Fibroblast of lung (primary cell): ENCODE measurements at regions not wholly inside any gene's neighbourhood (a gene's known extent, or its start where the extent isn't known, plus 50 kb on each side); places are given as distances from the start of the nearest gene placed in this dataset.

Experiments
- DNase-seq, 2 donors: peaks; one replicate each; pipeline versions ENCODE4 v3.0.0 to v3.0.0-alpha.2; 2010; ENCODE audit warnings: low read depth in 2 of 2
- H2AFZ ChIP-seq: 2 replicates; pipeline ENCODE4 v1.5.1; 2012; ENCODE audit warnings: low read length, control low read depth, inconsistent platforms
- H3K27ac ChIP-seq: 2 replicates; pipeline ENCODE4 v1.5.1; 2011; ENCODE audit warnings: low read length, control low read depth; ENCODE audit not compliant: insufficient read depth
- H3K27me3 ChIP-seq: 2 replicates; pipeline ENCODE4 v1.5.1; 2011; ENCODE audit warnings: mild to moderate bottlenecking, low read length; ENCODE audit not compliant: control insufficient read depth, insufficient read depth
- H3K36me3 ChIP-seq: 2 replicates; pipeline ENCODE4 v1.5.1; 2011; ENCODE audit warnings: low read length; ENCODE audit not compliant: control insufficient read depth, insufficient read depth
- H3K4me1 ChIP-seq: 2 replicates; pipeline ENCODE4 v1.5.1; 2011; ENCODE audit warnings: low read length; ENCODE audit not compliant: control insufficient read depth, insufficient read depth; ENCODE audit errors: extremely low read depth
- H3K4me2 ChIP-seq: 2 replicates; pipeline ENCODE4 v1.5.1; 2011; ENCODE audit warnings: low read length, control low read depth; ENCODE audit not compliant: insufficient read depth; ENCODE audit errors: extremely low read depth
- H3K4me3 ChIP-seq, 4 experiments: fragments of 200-600 bp in 1 of 4; sonication (generic) in 1 of 4; replicated peaks in 1 of 4; 2 replicates each; pipeline ENCODE4 v1.5.1; 2011 to 2016; ENCODE audit warnings: low read length in 4 of 4, low read depth in 3 of 4, mild to moderate bottlenecking in 3 of 4, control low read depth in 2 of 4, inconsistent platforms in 1 of 4, mixed read lengths in 1 of 4; ENCODE audit not compliant: insufficient read depth in 1 of 4; ENCODE audit errors: control extremely low read depth in 1 of 4
- H3K79me2 ChIP-seq: 2 replicates; pipeline ENCODE4 v1.5.1; 2012; ENCODE audit warnings: mild to moderate bottlenecking, low read length, inconsistent platforms; ENCODE audit not compliant: control insufficient read depth, insufficient read depth
- H3K9ac ChIP-seq: 2 replicates; pipeline ENCODE4 v1.5.1; 2011; ENCODE audit warnings: mild to moderate bottlenecking, low read length, control low read depth; ENCODE audit not compliant: insufficient read depth
- H3K9me3 ChIP-seq: 2 replicates; pipeline ENCODE4 v1.5.1; 2012; ENCODE audit warnings: low read depth, low read length; ENCODE audit not compliant: control insufficient read depth, insufficient read depth
- H4K20me1 ChIP-seq: 2 replicates; pipeline ENCODE4 v1.5.1; 2011; ENCODE audit warnings: low read length; ENCODE audit not compliant: control insufficient read depth, insufficient read depth; ENCODE audit errors: extremely low read depth
- EZH2 ChIP-seq: IDR thresholded peaks from 2 replicates; pipeline ENCODE4 v1.5.1; 2012; ENCODE audit warnings: low read length, control low read depth, mild to moderate bottlenecking; ENCODE audit errors: missing control alignments
- TF ChIP-seq, protein P1 (sequence below), 2 donors: IDR thresholded peaks in 1 of 2; conservative IDR thresholded peaks in 1 of 2; 1 replicate in 1 of 2; 2 replicates in 1 of 2; pipeline ENCODE4 v1.5.1; 2011 to 2012; ENCODE audit warnings: low read length in 2 of 2, control low read depth in 1 of 2, inconsistent platforms in 1 of 2, low read depth in 1 of 2, mild to moderate bottlenecking in 1 of 2

DNA sequence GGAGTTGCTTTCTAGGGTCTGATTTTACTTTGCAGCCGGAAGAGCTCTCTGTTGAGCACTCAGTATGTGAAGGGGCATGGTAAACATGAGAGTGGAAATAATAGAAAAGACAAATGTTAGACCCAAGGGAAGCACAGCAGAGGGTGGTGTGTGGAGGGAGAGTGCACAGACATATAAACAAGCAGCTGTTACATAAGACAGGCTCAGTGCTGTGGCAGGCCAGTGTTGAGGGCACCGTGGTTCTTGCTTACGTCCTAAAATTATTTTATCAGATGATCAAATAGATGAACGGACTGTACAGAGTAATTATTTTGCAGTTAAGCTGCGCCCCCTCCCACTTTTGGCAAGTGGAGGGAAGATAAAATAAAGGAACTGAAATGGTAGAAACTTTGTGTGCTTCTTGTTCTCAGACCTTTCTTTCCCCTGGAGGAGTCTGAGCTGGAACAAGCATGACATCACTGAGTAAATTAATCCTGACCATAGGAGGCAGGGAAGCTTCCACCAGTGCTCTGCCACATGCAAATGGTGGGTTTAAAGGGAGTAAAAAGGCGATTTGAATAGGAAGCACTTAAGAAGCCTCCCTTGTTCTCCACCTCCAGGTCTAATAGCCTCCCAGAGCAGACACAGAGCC is 205.6 kb downstream of the IL20RB start:
- no peaks in the 10 kb centered on the region for H4K20me1 ChIP-seq
- no peaks in the 10 kb centered on the region for H3K9me3 ChIP-seq
- H3K27me3 ChIP-seq = no peaks in the 10 kb centered on the region
- DNase-seq = no peak
- TF ChIP-seq, protein P1, sequence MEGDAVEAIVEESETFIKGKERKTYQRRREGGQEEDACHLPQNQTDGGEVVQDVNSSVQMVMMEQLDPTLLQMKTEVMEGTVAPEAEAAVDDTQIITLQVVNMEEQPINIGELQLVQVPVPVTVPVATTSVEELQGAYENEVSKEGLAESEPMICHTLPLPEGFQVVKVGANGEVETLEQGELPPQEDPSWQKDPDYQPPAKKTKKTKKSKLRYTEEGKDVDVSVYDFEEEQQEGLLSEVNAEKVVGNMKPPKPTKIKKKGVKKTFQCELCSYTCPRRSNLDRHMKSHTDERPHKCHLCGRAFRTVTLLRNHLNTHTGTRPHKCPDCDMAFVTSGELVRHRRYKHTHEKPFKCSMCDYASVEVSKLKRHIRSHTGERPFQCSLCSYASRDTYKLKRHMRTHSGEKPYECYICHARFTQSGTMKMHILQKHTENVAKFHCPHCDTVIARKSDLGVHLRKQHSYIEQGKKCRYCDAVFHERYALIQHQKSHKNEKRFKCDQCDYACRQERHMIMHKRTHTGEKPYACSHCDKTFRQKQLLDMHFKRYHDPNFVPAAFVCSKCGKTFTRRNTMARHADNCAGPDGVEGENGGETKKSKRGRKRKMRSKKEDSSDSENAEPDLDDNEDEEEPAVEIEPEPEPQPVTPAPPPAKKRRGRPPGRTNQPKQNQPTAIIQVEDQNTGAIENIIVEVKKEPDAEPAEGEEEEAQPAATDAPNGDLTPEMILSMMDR (conservative IDR thresholded peaks at IDR 0.05 in 1 of 2, IDR thresholded peaks at IDR 0.05 in 1 of 2; ENCODE audit: low read depth in 1 of 2, low read length in 2 of 2) = no peak
- TF ChIP-seq EZH2 = no peak
- no peaks in the 10 kb centered on the region for H3K36me3 ChIP-seq
- no peaks in the 10 kb centered on the region for H3K4me1 ChIP-seq
- H3K4me3 ChIP-seq = no peak overlapping the region
- no peak overlapping the region for H3K9ac ChIP-seq
- H3K79me2 ChIP-seq = no peaks in the 10 kb centered on the region
- no peak overlapping the region for H3K4me2 ChIP-seq
- H3K27ac ChIP-seq = no peak overlapping the region
- no peak overlapping the region for H2AFZ ChIP-seq

DNA sequence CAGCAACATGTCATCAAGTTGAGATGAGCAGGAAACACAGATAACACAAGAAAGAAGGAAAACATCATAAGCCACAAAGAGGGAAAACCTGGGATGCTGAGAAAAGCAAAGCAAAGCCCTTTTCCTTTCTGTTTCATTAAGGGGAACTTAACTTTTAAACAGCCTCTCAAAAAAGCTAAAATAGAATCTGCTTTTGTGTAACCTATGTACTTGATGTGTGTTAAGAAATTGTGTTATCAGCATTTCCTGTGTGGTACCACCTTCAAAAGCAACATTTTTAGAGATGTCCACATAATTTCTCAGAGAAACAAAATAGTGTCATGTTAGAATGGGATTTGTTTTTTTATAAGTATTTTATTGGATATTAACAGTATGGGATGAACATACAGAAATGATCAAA is 206.2 kb downstream of the IL20RB start:
- no peak for DNase-seq
- H4K20me1 ChIP-seq = no peaks in the 10 kb centered on the region
- H3K36me3 ChIP-seq = no peaks in the 10 kb centered on the region
- no peak overlapping the region for H3K27ac ChIP-seq
- TF ChIP-seq, protein P1 (conservative IDR thresholded peaks at IDR 0.05 in 1 of 2, IDR thresholded peaks at IDR 0.05 in 1 of 2; ENCODE audit: low read depth in 1 of 2, low read length in 2 of 2) = no peak
- no peak for TF ChIP-seq EZH2
- no peak overlapping the region for H2AFZ ChIP-seq
- no peak overlapping the region for H3K4me3 ChIP-seq
- H3K4me1 ChIP-seq = no peaks in the 10 kb centered on the region
- H3K4me2 ChIP-seq = no peak overlapping the region
- H3K27me3 ChIP-seq = no peaks in the 10 kb centered on the region
- no peak overlapping the region for H3K9ac ChIP-seq
- H3K79me2 ChIP-seq = no peaks in the 10 kb centered on the region
- H3K9me3 ChIP-seq = no peaks in the 10 kb centered on the region

DNA sequence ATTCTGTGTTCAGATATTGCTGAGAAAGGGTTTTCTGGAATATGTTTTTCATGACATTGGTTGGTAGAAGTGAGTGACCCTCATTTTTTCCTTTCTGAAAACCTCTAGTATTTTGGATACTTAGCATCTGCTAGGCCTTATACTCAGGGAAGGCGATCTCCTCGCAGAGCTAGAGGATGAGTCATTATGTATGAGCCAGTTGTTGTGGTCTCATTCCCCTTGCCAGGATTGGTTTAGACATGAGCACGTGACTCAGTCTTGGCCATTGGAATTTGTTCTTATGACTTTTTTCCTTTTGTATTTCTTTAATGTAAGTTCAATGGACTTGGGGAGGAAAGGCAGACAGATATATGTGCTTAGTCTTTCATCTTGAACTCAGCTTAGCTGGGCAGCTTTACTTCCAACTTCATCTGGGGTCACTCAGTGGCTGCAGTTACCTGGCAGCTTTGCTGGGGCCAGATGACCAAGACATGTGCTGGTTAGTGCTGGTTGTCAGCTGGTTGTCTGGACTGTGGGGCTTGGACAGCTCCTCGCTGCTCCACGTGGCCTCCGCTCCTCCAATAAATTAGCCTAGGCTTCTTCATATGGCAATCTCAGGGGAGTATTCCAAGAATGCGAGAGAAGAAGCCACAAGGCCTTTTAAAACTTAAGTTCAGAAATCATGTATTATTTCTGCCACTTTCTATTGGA is 207.5 kb downstream of the IL20RB start:
- Histone ChIP-seq H3K9me3 (no peaks in the 10 kb centered on the region), H3K27ac (no peak overlapping the region), H3K27me3 (no peaks in the 10 kb centered on the region), H3K79me2 (no peaks in the 10 kb centered on the region), H4K20me1 (no peaks in the 10 kb centered on the region), H3K36me3 (no peaks in the 10 kb centered on the region), H3K9ac (no peak overlapping the region), H3K4me3 (no peak overlapping the region), H3K4me1 (no peaks in the 10 kb centered on the region), H3K4me2 (no peak overlapping the region), H2AFZ (no peak overlapping the region)
- peak in 1 of 2 donors; percentile 43 for DNase-seq
- TF ChIP-seq, protein P1 (conservative IDR thresholded peaks at IDR 0.05 in 1 of 2, IDR thresholded peaks at IDR 0.05 in 1 of 2; ENCODE audit: low read depth in 1 of 2, low read length in 2 of 2) = no peak
- no peak for TF ChIP-seq EZH2
